SK-N-SH (cell line): ENCODE measurements at regions not wholly inside any gene's neighbourhood (a gene's known extent, or its start where the extent isn't known, plus 50 kb on each side); places are given as distances from the start of the nearest gene placed in this dataset.
"Not testable (repeated sequence)": the region's sequence is repeated elsewhere in the genome, so short reads cannot be mapped to it uniquely, and the experiment has no call there.

Source experiments
- CTCF ChIA-PET: fragments of 300-600, 350-600 bp; formaldehyde crosslinking; extraction: SDS; loops from one replicate; lab custom pipeline; 2021; lab: Yijun Ruan, JAX
- POLR2A ChIA-PET: fragments of 350-600 bp; sonication (Branson Sonifier 250); formaldehyde crosslinking; extraction: SDS; loops from one replicate; lab custom pipeline; 2020; ENCODE audit warnings: antibody characterized with exemption, inconsistent platforms; lab: Yijun Ruan, JAX
- DNase-seq: peaks from one replicate; pipeline ENCODE4 v3.0.0; 2012
- H2AFZ ChIP-seq: fragments of 200-600 bp; sonication (generic); 2 replicates; pipeline ENCODE4 v1.8.1; 2016; ENCODE audit warnings: antibody characterized with exemption, mild to moderate bottlenecking, low read depth
- H3F3A ChIP-seq: fragments of 200-600 bp; sonication (generic); replicated peaks from 2 replicates; pipeline ENCODE3; 2016; ENCODE audit warnings: antibody characterized with exemption, mild to moderate bottlenecking; ENCODE audit not compliant: insufficient read depth
- H3K27ac ChIP-seq, 2 experiments: fragments of 200-500 bp in 1 of 2; fragments of 200-600 bp in 1 of 2; sonication (Bioruptor generic) in 1 of 2; sonication (generic), shearing (Covaris generic) in 1 of 2; 2 replicates each; pipeline versions ENCODE4 v1.5.1 to v1.6.1; 2014 to 2016; ENCODE audit warnings: low read depth in 2 of 2, inconsistent platforms in 1 of 2, low read length in 1 of 2, mild to moderate bottlenecking in 1 of 2, mixed read lengths in 1 of 2
- H3K27me3 ChIP-seq: fragments of 200-600 bp; sonication (generic), shearing (Covaris generic); 2 replicates; pipeline ENCODE4 v1.6.1; 2016; ENCODE audit warnings: mixed run types; ENCODE audit not compliant: insufficient read depth
- H3K36me3 ChIP-seq, 2 experiments: fragments of 200-500 bp in 1 of 2; fragments of 200-600 bp in 1 of 2; sonication (Bioruptor generic) in 1 of 2; sonication (generic) in 1 of 2; replicated peaks in 1 of 2; 2 replicates each; pipeline versions ENCODE3 to v1.5.1; 2014 to 2016; ENCODE audit warnings: low read length in 1 of 2, mild to moderate bottlenecking in 1 of 2; ENCODE audit not compliant: insufficient read depth in 2 of 2, control insufficient read depth in 1 of 2
- H3K4me1 ChIP-seq, 2 experiments: fragments of 200-500 bp in 1 of 2; fragments of 200-600 bp in 1 of 2; sonication (Bioruptor generic) in 1 of 2; sonication (generic), shearing (Covaris generic) in 1 of 2; 2 replicates each; pipeline versions ENCODE4 v1.5.1 to v1.6.1; 2014 to 2016; ENCODE audit warnings: low read depth in 1 of 2, low read length in 1 of 2, mixed run types in 1 of 2; ENCODE audit not compliant: insufficient read depth in 2 of 2, control insufficient read depth in 1 of 2
- H3K4me2 ChIP-seq: fragments of 200-600 bp; sonication (generic), shearing (Covaris generic); 2 replicates; pipeline ENCODE4 v1.6.1; 2017; ENCODE audit warnings: mixed run types
- H3K4me3 ChIP-seq, 2 experiments: fragments of 200-500 bp in 1 of 2; fragments of 200-600 bp in 1 of 2; sonication (Bioruptor generic) in 1 of 2; sonication (generic), shearing (Covaris generic) in 1 of 2; 2 replicates each; pipeline versions ENCODE4 v1.5.1 to v1.8.1; 2014 to 2016; ENCODE audit warnings: low read depth in 2 of 2, inconsistent platforms in 1 of 2, low read length in 1 of 2, mild to moderate bottlenecking in 1 of 2, mixed read lengths in 1 of 2, moderate library complexity in 1 of 2
- H3K79me2 ChIP-seq: fragments of 200-600 bp; sonication (generic); 2 replicates; pipeline ENCODE4 v1.8.1; 2017; ENCODE audit warnings: mild to moderate bottlenecking; ENCODE audit not compliant: insufficient read depth
- H3K9ac ChIP-seq: fragments of 200-600 bp; sonication (generic); 2 replicates; pipeline ENCODE4 v1.6.1; 2017; ENCODE audit warnings: mixed run types
- H3K9me2 ChIP-seq: fragments of 200-600 bp; sonication (generic); 2 replicates; pipeline ENCODE4 v1.6.1; 2017; ENCODE audit warnings: mixed run types
- H3K9me3 ChIP-seq: fragments of 200-600 bp; sonication (generic); 2 replicates; pipeline ENCODE4 v1.6.1; 2017; ENCODE audit warnings: mixed run types, mild to moderate bottlenecking, moderate library complexity
- H4K20me1 ChIP-seq: fragments of 200-600 bp; sonication (generic); 2 replicates; pipeline ENCODE4 v1.6.1; 2017; ENCODE audit warnings: mild to moderate bottlenecking, mixed run types; ENCODE audit not compliant: insufficient read depth
- CHD2 ChIP-seq: fragments of 150-350 bp; IDR thresholded peaks from 2 replicates; pipeline ENCODE4 v1.6.1; 2018; ENCODE audit warnings: low read length; ENCODE audit not compliant: partially characterized antibody
- ELF1 ChIP-seq: IDR thresholded peaks from 2 replicates; pipeline ENCODE4 v1.4.0; 2012
- EZH2phosphoT487 ChIP-seq: fragments of 200-600 bp; sonication (generic); IDR thresholded peaks from 2 replicates; pipeline ENCODE4 v1.6.1; 2017; ENCODE audit warnings: low read depth, mixed run types, mild to moderate bottlenecking, antibody characterized with exemption, moderate library complexity, borderline replicate concordance
- FOXJ3 ChIP-seq: sonication (generic); formaldehyde crosslinking; IDR thresholded peaks from 2 replicates; pipeline ENCODE4 v1.5.1; 2020; ENCODE audit warnings: mild to moderate bottlenecking, missing genetic modification reagents
- FOXM1 ChIP-seq: IDR thresholded peaks from 2 replicates; pipeline ENCODE4 v1.4.0; 2012; ENCODE audit warnings: low read depth, mild to moderate bottlenecking
- GATA2 ChIP-seq: sonication (generic); formaldehyde crosslinking; IDR thresholded peaks from 2 replicates; pipeline ENCODE4 v1.5.0; 2020; ENCODE audit warnings: mild to moderate bottlenecking, missing genetic modification reagents
- JUND ChIP-seq: IDR thresholded peaks from 2 replicates; pipeline ENCODE4 v1.4.0; 2012
- MEF2A ChIP-seq: IDR thresholded peaks from 2 replicates; pipeline ENCODE4 v1.4.0; 2012; ENCODE audit warnings: low read depth, borderline replicate concordance
- MXI1 ChIP-seq: IDR thresholded peaks from 2 replicates; pipeline ENCODE4 v1.6.1; 2012; ENCODE audit warnings: mild to moderate bottlenecking, low read depth, low read length, improper control_type of control experiment
- NFIC ChIP-seq: IDR thresholded peaks from 2 replicates; pipeline ENCODE4 v1.4.0; 2012; ENCODE audit warnings: borderline replicate concordance
- POLR2AphosphoS5 ChIP-seq: IDR thresholded peaks from 2 replicates; pipeline ENCODE4 v1.6.1; 2012; ENCODE audit warnings: low read depth, low read length
- RAD21 ChIP-seq: IDR thresholded peaks from 2 replicates; pipeline ENCODE4 v1.6.1; 2012; ENCODE audit warnings: mild to moderate bottlenecking, low read length
- RXRA ChIP-seq: IDR thresholded peaks from 2 replicates; pipeline ENCODE4 v1.4.0; 2012; ENCODE audit warnings: low read depth, mild to moderate bottlenecking, borderline replicate concordance
- SIN3A ChIP-seq: IDR thresholded peaks from 2 replicates; pipeline ENCODE4 v1.6.1; 2012; ENCODE audit warnings: low read depth, mild to moderate bottlenecking, low read length, moderate library complexity, borderline replicate concordance
- SMC3 ChIP-seq: IDR thresholded peaks from 2 replicates; pipeline ENCODE4 v1.6.1; 2012; ENCODE audit warnings: low read depth, low read length, improper control_type of control experiment
- TAF1 ChIP-seq: IDR thresholded peaks from 2 replicates; pipeline ENCODE4 v1.6.1; 2012; ENCODE audit warnings: low read depth, mild to moderate bottlenecking, low read length, moderate library complexity, borderline replicate concordance
- WGBS: methylation state at CpG from one replicate; pipeline ENCODE4 v1.1.6; 2017; ENCODE audit warnings: low lambda C conversion rate; 5-methylcytosine and 5-hydroxymethylcytosine counted together
- TF ChIP-seq, protein P1 (sequence below): IDR thresholded peaks from 2 replicates; pipeline ENCODE4; 2012
- TF ChIP-seq, protein P2 (sequence below): fragments of 150-350 bp; IDR thresholded peaks from 2 replicates; pipeline ENCODE4 v1.6.1; 2017; ENCODE audit warnings: antibody characterized with exemption, low read length, low read depth, borderline replicate concordance
- TF ChIP-seq, protein P3 (sequence below): fragments of 200-600 bp; sonication (generic); IDR thresholded peaks from 2 replicates; pipeline ENCODE4 v1.6.1; 2017; ENCODE audit warnings: antibody characterized with exemption, mild to moderate bottlenecking, moderate library complexity
- TF ChIP-seq, protein P4 (sequence below): fragments of 150-350 bp; IDR thresholded peaks from 2 replicates; pipeline ENCODE4 v1.6.1; 2016; ENCODE audit warnings: mild to moderate bottlenecking, low read depth, low read length

DNA sequence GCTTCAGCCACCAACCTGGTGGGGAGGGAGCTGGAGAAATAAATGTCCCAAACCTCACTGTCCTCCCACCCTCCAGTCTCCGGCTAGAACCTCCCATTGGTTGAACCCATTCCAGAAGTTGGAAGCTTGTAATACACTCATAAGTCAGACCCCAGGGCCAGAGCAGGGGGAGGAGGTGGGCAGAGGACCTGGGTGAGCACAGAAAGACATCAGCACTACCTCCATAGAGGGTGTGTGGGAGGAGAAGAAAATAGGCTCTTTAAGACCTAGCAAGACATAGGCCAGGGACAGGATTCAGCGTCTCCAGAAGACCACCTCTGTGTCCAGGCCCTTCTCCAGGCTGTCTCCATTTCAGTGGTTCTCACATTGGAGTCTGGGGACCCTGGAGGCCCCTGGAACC, 73.3 kb upstream of the TOP1 start:
- Histone ChIP-seq H4K20me1 (no peaks in the 10 kb centered on the region), H3K9ac (no peak overlapping the region), H3K4me2 (no peak overlapping the region), H3K9me2 (no peaks in the 10 kb centered on the region), H3F3A (no peaks in the 10 kb centered on the region), H3K79me2 (no peaks in the 10 kb centered on the region), H3K9me3 (no peaks in the 10 kb centered on the region), H3K4me1 (no peaks in the 10 kb centered on the region), H3K36me3 (no peaks in the 10 kb centered on the region), H3K27ac (no peak overlapping the region), H3K27me3 (no peaks in the 10 kb centered on the region), H3K4me3 (no peak overlapping the region), H2AFZ (no peak overlapping the region)
- POLR2A ChIA-PET: no interaction called here
- no peak for DNase-seq
- WGBS: 48% methylated on average over 2 of the region's 2 CpGs
- TF ChIP-seq, protein P1, sequence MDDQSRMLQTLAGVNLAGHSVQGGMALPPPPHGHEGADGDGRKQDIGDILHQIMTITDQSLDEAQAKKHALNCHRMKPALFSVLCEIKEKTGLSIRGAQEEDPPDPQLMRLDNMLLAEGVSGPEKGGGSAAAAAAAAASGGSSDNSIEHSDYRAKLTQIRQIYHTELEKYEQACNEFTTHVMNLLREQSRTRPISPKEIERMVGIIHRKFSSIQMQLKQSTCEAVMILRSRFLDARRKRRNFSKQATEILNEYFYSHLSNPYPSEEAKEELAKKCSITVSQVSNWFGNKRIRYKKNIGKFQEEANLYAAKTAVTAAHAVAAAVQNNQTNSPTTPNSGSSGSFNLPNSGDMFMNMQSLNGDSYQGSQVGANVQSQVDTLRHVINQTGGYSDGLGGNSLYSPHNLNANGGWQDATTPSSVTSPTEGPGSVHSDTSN: no peak
- no peak for TF ChIP-seq SIN3A
- no peak for TF ChIP-seq RAD21
- no peak for TF ChIP-seq ELF1
- TF ChIP-seq POLR2AphosphoS5: no peak
- no peak for TF ChIP-seq NFIC
- TF ChIP-seq, protein P2, sequence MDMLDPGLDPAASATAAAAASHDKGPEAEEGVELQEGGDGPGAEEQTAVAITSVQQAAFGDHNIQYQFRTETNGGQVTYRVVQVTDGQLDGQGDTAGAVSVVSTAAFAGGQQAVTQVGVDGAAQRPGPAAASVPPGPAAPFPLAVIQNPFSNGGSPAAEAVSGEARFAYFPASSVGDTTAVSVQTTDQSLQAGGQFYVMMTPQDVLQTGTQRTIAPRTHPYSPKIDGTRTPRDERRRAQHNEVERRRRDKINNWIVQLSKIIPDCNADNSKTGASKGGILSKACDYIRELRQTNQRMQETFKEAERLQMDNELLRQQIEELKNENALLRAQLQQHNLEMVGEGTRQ: no peak
- no peak for TF ChIP-seq FOXJ3
- no peak for TF ChIP-seq TAF1
- TF ChIP-seq SMC3: no peak
- TF ChIP-seq JUND: no peak
- TF ChIP-seq RXRA: no peak
- TF ChIP-seq, protein P3, sequence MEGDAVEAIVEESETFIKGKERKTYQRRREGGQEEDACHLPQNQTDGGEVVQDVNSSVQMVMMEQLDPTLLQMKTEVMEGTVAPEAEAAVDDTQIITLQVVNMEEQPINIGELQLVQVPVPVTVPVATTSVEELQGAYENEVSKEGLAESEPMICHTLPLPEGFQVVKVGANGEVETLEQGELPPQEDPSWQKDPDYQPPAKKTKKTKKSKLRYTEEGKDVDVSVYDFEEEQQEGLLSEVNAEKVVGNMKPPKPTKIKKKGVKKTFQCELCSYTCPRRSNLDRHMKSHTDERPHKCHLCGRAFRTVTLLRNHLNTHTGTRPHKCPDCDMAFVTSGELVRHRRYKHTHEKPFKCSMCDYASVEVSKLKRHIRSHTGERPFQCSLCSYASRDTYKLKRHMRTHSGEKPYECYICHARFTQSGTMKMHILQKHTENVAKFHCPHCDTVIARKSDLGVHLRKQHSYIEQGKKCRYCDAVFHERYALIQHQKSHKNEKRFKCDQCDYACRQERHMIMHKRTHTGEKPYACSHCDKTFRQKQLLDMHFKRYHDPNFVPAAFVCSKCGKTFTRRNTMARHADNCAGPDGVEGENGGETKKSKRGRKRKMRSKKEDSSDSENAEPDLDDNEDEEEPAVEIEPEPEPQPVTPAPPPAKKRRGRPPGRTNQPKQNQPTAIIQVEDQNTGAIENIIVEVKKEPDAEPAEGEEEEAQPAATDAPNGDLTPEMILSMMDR: no peak
- no peak for TF ChIP-seq EZH2phosphoT487
- no peak for TF ChIP-seq GATA2
- TF ChIP-seq CHD2: no peak
- no peak for TF ChIP-seq MXI1
- no peak for TF ChIP-seq FOXM1
- TF ChIP-seq MEF2A: no peak
- TF ChIP-seq, protein P4, sequence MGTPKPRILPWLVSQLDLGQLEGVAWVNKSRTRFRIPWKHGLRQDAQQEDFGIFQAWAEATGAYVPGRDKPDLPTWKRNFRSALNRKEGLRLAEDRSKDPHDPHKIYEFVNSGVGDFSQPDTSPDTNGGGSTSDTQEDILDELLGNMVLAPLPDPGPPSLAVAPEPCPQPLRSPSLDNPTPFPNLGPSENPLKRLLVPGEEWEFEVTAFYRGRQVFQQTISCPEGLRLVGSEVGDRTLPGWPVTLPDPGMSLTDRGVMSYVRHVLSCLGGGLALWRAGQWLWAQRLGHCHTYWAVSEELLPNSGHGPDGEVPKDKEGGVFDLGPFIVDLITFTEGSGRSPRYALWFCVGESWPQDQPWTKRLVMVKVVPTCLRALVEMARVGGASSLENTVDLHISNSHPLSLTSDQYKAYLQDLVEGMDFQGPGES: no peak
- CTCF ChIA-PET: interaction anchor here (1.3 kb wide), 1 partner anchor 158 kb away, joined by 4 read pairs; no protein-coding TSS in a partner anchor

DNA sequence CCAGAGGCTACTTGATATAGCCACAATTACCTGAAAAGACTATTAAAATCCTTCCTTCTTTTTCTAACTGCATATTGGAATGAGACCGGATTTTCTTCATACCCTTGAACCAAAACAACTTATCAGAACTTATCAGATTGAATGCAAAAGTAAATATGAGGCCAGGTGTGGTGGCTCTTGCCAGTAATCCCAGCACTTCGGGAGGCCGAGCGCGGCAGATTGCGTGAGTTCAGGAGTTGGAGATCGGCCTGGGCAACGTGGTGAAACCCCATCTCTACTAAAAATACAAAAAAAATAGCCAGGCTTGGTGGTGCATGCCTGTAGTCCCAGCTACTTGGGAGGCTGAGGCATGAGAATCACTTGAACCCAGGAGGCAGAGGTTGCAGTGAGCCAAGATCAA, 72.8 kb upstream of the TOP1 start:
- H3K36me3 ChIP-seq, H3K27ac ChIP-seq, H3K9me2 ChIP-seq, H3F3A ChIP-seq, H3K9me3 ChIP-seq, H3K27me3 ChIP-seq, H3K4me1 ChIP-seq, H3K79me2 ChIP-seq, H3K4me2 ChIP-seq, H3K9ac ChIP-seq, POLR2A ChIA-PET, DNase-seq, H2AFZ ChIP-seq, H3K4me3 ChIP-seq, H4K20me1 ChIP-seq: not testable (repeated sequence)
- 63% methylated on average over 8 of the region's 8 CpGs for WGBS
- CTCF ChIA-PET: interaction anchor here (1.2 to 2.0 kb wide), 2 partner anchors 9 to 158 kb away, joined by 3 to 15 read pairs; no protein-coding TSS in a partner anchor
